CD4-positive, alpha-beta T cell treated with Interleukin-6 for 4 hours (primary cell): ENCODE measurements at regions not wholly inside any gene's neighbourhood (a gene's known extent, or its start where the extent isn't known, plus 50 kb on each side); places are given as distances from the start of the nearest gene placed in this dataset.
A peak's percentile ranks its signal among the peaks of the same experiment; 100 is the strongest.
"Not testable (repeated sequence)": the region's sequence is repeated elsewhere in the genome, so short reads cannot be mapped to it uniquely, and the experiment has no call there.

Experiments used
- DNase-seq: peaks from one replicate; pipeline ENCODE4 v3.0.0-alpha.2; 2020; ENCODE audit warnings: mixed read lengths

- DNase-seq: not testable (repeated sequence)
Observed at GRCh38 chr2:64252251-64252978, 108.2 kb upstream of the PELI1 start.

- DNase-seq: not testable (repeated sequence)
Observed at GRCh38 chr2:64253421-64253820, 109.2 kb upstream of the PELI1 start.

- DNase-seq: no peak
Observed at GRCh38 chr2:64258566-64258965, 114.3 kb upstream of the PELI1 start.

- no peak for DNase-seq
Observed at GRCh38 chr2:64259312-64259711, 115.1 kb upstream of the PELI1 start.

- no peak for DNase-seq
Observed at GRCh38 chr2:64260093-64260803, 116.0 kb upstream of the PELI1 start.

GRCh38 chr2:64260817-64261216 lies 116.6 kb upstream of the PELI1 start:
- peak; percentile 53 for DNase-seq

GRCh38 chr2:64262071-64262470 lies 117.9 kb upstream of the PELI1 start:
- no peak for DNase-seq

- DNase-seq: no peak
Observed at GRCh38 chr2:64262816-64263215, 118.6 kb upstream of the PELI1 start.

- DNase-seq: no peak
Observed at GRCh38 chr2:64263315-64263714, 119.1 kb upstream of the PELI1 start.

- no peak for DNase-seq
Observed at GRCh38 chr2:64267699-64268098, 123.5 kb upstream of the PELI1 start.

- no peak for DNase-seq
Observed at GRCh38 chr2:64268330-64269048, 124.3 kb upstream of the PELI1 start.

- no peak for DNase-seq
Observed at GRCh38 chr2:64273524-64274398, 129.5 kb upstream of the PELI1 start.

GRCh38 chr2:64274399-64275173 lies 130.4 kb upstream of the PELI1 start:
- DNase-seq: no peak

- no peak for DNase-seq
Observed at GRCh38 chr2:64275174-64275466, 130.9 kb upstream of the PELI1 start.

GRCh38 chr2:64276417-64277095 lies 132.3 kb upstream of the PELI1 start:
- DNase-seq: no peak

GRCh38 chr2:64277101-64277849 lies 133.1 kb upstream of the PELI1 start:
- DNase-seq: no peak

- not testable (repeated sequence) for DNase-seq
Observed at GRCh38 chr2:64280812-64281211, 136.6 kb upstream of the PELI1 start.

- DNase-seq: no peak
Observed at GRCh38 chr2:64283006-64283570, 138.9 kb upstream of the PELI1 start.

GRCh38 chr2:64283641-64284361 lies 139.6 kb upstream of the PELI1 start:
- peak; percentile 56 for DNase-seq

GRCh38 chr2:64284751-64285150 lies 140.5 kb upstream of the PELI1 start:
- no peak for DNase-seq
